Gastroesophageal sphincter (tissue), 3 donors: ENCODE measurements at regions not wholly inside any gene's neighbourhood (a gene's known extent, or its start where the extent isn't known, plus 50 kb on each side); places are given as distances from the start of the nearest gene placed in this dataset.

Experiments
- CTCF ChIP-seq, 4 experiments: fragments of 200-600 bp in 2 of 4; fragments of 450-650 bp in 2 of 4; sonication (generic) in 1 of 4; IDR thresholded peaks; one replicate each; pipeline ENCODE4 v1.5.1; 2017 to 2019; ENCODE audit warnings: antibody characterized with exemption in 4 of 4, mild to moderate bottlenecking in 2 of 4, moderate library complexity in 2 of 4
- POLR2A ChIP-seq, 2 donors: fragments of 450-650 bp; IDR thresholded peaks; one replicate each; pipeline ENCODE4 v1.6.1; 2017; ENCODE audit warnings: antibody characterized with exemption in 2 of 2, mild to moderate bottlenecking in 2 of 2, moderate library complexity in 1 of 2

- TF ChIP-seq CTCF (IDR thresholded peaks at IDR 0.05) (no peak), POLR2A (IDR thresholded peaks at IDR 0.05) (no peak)
Observed at GRCh38 chr10:8289186-8289924, 234.9 kb downstream of the GATA3 start.
